Endothelial cell of umbilical vein (primary cell): ENCODE measurements at regions not wholly inside any gene's neighbourhood (a gene's known extent, or its start where the extent isn't known, plus 50 kb on each side); places are given as distances from the start of the nearest gene placed in this dataset.

Source experiments
- EZH2 ChIP-seq: IDR thresholded peaks from 2 replicates; pipeline ENCODE4 v1.6.1; 2012; ENCODE audit warnings: borderline replicate concordance, low read depth, mild to moderate bottlenecking, moderate library complexity, low read length, inconsistent platforms; ENCODE audit not compliant: severe bottlenecking
- FOS ChIP-seq: IDR thresholded peaks from 2 replicates; pipeline ENCODE4 v1.6.1; 2011; ENCODE audit warnings: mild to moderate bottlenecking, low read length, moderate library complexity, borderline replicate concordance; ENCODE audit not compliant: insufficient read depth
- MYC ChIP-seq: IDR thresholded peaks from one replicate; pipeline ENCODE4 v1.6.1; 2011; ENCODE audit warnings: mild to moderate bottlenecking, low read depth, low read length
- POLR2A ChIP-seq: IDR thresholded peaks from 2 replicates; pipeline ENCODE4 v1.6.1; 2012; ENCODE audit warnings: low read depth, mild to moderate bottlenecking, control low read depth, low read length
- POLR2AphosphoS5 ChIP-seq: IDR thresholded peaks from 2 replicates; pipeline ENCODE4 v1.6.1; 2012; ENCODE audit warnings: low read depth, mild to moderate bottlenecking, control low read depth, low read length, moderate library complexity; ENCODE audit not compliant: insufficient read depth
- TF ChIP-seq, protein P1 (sequence below), 2 donors: IDR thresholded peaks; 1 replicate in 1 of 2; 2 replicates in 1 of 2; pipeline ENCODE4 v1.5.1; 2011; ENCODE audit warnings: low read length in 2 of 2, mild to moderate bottlenecking in 2 of 2, moderate library complexity in 2 of 2, control low read depth in 1 of 2, inconsistent platforms in 1 of 2, low read depth in 1 of 2; ENCODE audit not compliant: insufficient read depth in 1 of 2; ENCODE audit errors: extremely low read depth in 1 of 2

DNA sequence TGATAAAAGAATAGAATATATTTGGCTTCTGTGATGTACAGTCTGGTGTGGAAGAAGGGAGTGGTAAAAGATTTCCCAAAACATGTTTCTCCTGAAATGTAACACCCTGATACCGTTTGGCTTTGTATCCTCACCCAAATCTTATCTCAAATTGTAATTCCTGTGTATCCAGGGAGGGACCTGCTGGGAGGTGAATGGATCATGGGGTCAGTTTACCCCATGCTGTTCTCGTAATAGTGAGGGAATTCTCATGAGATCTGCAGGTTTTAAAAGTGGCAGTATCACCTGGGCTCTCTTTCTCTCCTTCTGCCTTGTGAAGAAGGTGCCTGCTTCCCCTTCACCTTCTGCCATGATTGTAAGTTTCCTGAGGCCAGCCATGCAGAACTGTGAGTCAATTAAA, 1070.8 kb downstream of the IGSF11 start:
- TF ChIP-seq, protein P1, sequence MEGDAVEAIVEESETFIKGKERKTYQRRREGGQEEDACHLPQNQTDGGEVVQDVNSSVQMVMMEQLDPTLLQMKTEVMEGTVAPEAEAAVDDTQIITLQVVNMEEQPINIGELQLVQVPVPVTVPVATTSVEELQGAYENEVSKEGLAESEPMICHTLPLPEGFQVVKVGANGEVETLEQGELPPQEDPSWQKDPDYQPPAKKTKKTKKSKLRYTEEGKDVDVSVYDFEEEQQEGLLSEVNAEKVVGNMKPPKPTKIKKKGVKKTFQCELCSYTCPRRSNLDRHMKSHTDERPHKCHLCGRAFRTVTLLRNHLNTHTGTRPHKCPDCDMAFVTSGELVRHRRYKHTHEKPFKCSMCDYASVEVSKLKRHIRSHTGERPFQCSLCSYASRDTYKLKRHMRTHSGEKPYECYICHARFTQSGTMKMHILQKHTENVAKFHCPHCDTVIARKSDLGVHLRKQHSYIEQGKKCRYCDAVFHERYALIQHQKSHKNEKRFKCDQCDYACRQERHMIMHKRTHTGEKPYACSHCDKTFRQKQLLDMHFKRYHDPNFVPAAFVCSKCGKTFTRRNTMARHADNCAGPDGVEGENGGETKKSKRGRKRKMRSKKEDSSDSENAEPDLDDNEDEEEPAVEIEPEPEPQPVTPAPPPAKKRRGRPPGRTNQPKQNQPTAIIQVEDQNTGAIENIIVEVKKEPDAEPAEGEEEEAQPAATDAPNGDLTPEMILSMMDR (IDR thresholded peaks at IDR 0.05; ENCODE audit: extremely low read depth in 1 of 2, insufficient read depth in 1 of 2, low read depth in 1 of 2, low read length in 2 of 2), result no peak
- no peak for TF ChIP-seq POLR2AphosphoS5
- no peak for TF ChIP-seq EZH2
- TF ChIP-seq MYC, result no peak
- TF ChIP-seq FOS, result no peak
- no peak for TF ChIP-seq POLR2A
